Endothelial cell of umbilical vein (primary cell): ENCODE measurements at regions not wholly inside any gene's neighbourhood (a gene's known extent, or its start where the extent isn't known, plus 50 kb on each side); places are given as distances from the start of the nearest gene placed in this dataset.

ENCODE experiments used
- BruUV-seq: library from RNA; stranded (reverse); fragments of 400-500 nt; replicated peaks from 2 replicates; lab custom pipeline; 2021; lab: Mats Ljungman, UMichigan
- CTCF ChIA-PET: fragments of 300-600, 350-600 bp; sonication (Branson Sonifier 250); formaldehyde crosslinking; loops from one replicate; lab custom pipeline; 2021; ENCODE audit warnings: antibody characterized with exemption, inconsistent platforms; lab: Charles Lee
- POLR2A ChIA-PET: fragments of 300-600, 350-600 bp; sonication (Branson Sonifier 250); formaldehyde crosslinking; loops from one replicate; lab custom pipeline; 2021; ENCODE audit warnings: antibody characterized with exemption, inconsistent platforms; lab: Charles Lee
- DNase-seq: peaks from one replicate; pipeline ENCODE4 v3.0.0-alpha.2; 2011; ENCODE audit warnings: low read depth, low spot score
- FAIRE-seq: peaks from 2 replicates; lab custom pipeline; 2011; peaks lifted over from hg19 to GRCh38; lab: Jason Lieb, UNC
- H2AFZ ChIP-seq: 2 replicates; pipeline ENCODE4 v1.6.0; 2012; ENCODE audit warnings: low read depth, low read length, control low read depth, inconsistent platforms
- H3K27ac ChIP-seq: 2 replicates; pipeline ENCODE4 v1.5.1; 2011; ENCODE audit warnings: low read depth, mild to moderate bottlenecking, control low read depth, low read length, moderate library complexity; ENCODE audit not compliant: insufficient read depth
- H3K27me3 ChIP-seq, 2 experiments: 2 replicates each; pipeline versions ENCODE4 v1.6.0 to v1.6.1; 2011; ENCODE audit warnings: low read length in 2 of 2, mixed read lengths in 1 of 2; ENCODE audit not compliant: control insufficient read depth in 2 of 2, insufficient read depth in 2 of 2
- H3K36me3 ChIP-seq, 2 experiments: 2 replicates in 1 of 2; 3 replicates in 1 of 2; pipeline ENCODE4 v1.5.1; 2011; ENCODE audit warnings: low read length in 2 of 2, mild to moderate bottlenecking in 1 of 2, moderate library complexity in 1 of 2; ENCODE audit not compliant: control insufficient read depth in 2 of 2, insufficient read depth in 2 of 2; ENCODE audit errors: extremely low read depth in 1 of 2
- H3K4me1 ChIP-seq: 3 replicates; pipeline ENCODE4 v1.5.1; 2011; ENCODE audit warnings: mild to moderate bottlenecking, low read length; ENCODE audit not compliant: control insufficient read depth, insufficient read depth; ENCODE audit errors: extremely low read depth
- H3K4me2 ChIP-seq: 2 replicates; pipeline ENCODE4 v1.6.1; 2011; ENCODE audit warnings: low read length, control low read depth, mixed read lengths; ENCODE audit not compliant: insufficient read depth
- H3K4me3 ChIP-seq, 3 experiments: fragments of 200-600 bp in 1 of 3; sonication (generic), shearing (Covaris generic) in 1 of 3; replicated peaks in 1 of 3; 2 replicates each; pipeline ENCODE4 v1.5.1; 2011 to 2016; ENCODE audit warnings: control low read depth in 3 of 3, low read length in 3 of 3, mild to moderate bottlenecking in 2 of 3, inconsistent platforms in 1 of 3, low read depth in 1 of 3, moderate library complexity in 1 of 3; ENCODE audit not compliant: insufficient read depth in 1 of 3
- H3K79me2 ChIP-seq: 2 replicates; pipeline ENCODE4 v1.6.0; 2012; ENCODE audit warnings: low read length, inconsistent platforms; ENCODE audit not compliant: control insufficient read depth, insufficient read depth
- H3K9ac ChIP-seq: replicated peaks from 2 replicates; pipeline ENCODE3; 2011; ENCODE audit warnings: low read length, control low read depth; ENCODE audit not compliant: insufficient read depth; ENCODE audit errors: extremely low read depth
- H3K9me1 ChIP-seq: replicated peaks from 3 replicates; pipeline ENCODE4 v1.6.0; 2011; ENCODE audit warnings: mild to moderate bottlenecking, low read length; ENCODE audit not compliant: control insufficient read depth, insufficient read depth; ENCODE audit errors: extremely low read depth
- H3K9me3 ChIP-seq: replicated peaks from 2 replicates; pipeline ENCODE4 v1.5.1; 2012; ENCODE audit warnings: low read length, inconsistent platforms; ENCODE audit not compliant: control insufficient read depth, insufficient read depth
- H4K20me1 ChIP-seq: replicated peaks from 2 replicates; pipeline ENCODE3; 2011; ENCODE audit warnings: mild to moderate bottlenecking, low read length; ENCODE audit not compliant: control insufficient read depth, insufficient read depth; ENCODE audit errors: extremely low read depth
- FOS ChIP-seq: IDR thresholded peaks from 2 replicates; pipeline ENCODE4 v1.6.1; 2011; ENCODE audit warnings: mild to moderate bottlenecking, low read length, moderate library complexity, borderline replicate concordance; ENCODE audit not compliant: insufficient read depth
- GATA2 ChIP-seq: IDR thresholded peaks from 2 replicates; pipeline ENCODE4 v1.7.0; 2011; ENCODE audit warnings: low read depth, mild to moderate bottlenecking, moderate library complexity, mixed read lengths, low read length; ENCODE audit not compliant: insufficient read length, insufficient read depth
- JUN ChIP-seq: IDR thresholded peaks from 2 replicates; pipeline ENCODE4 v1.6.1; 2011; ENCODE audit warnings: borderline replicate concordance, low read depth; ENCODE audit not compliant: insufficient read length, insufficient read depth
- MYC ChIP-seq: IDR thresholded peaks from one replicate; pipeline ENCODE4 v1.6.1; 2011; ENCODE audit warnings: mild to moderate bottlenecking, low read depth, low read length
- POLR2AphosphoS5 ChIP-seq: IDR thresholded peaks from 2 replicates; pipeline ENCODE4 v1.6.1; 2012; ENCODE audit warnings: low read depth, mild to moderate bottlenecking, control low read depth, low read length, moderate library complexity; ENCODE audit not compliant: insufficient read depth
- dilution Hi-C: fragments of 300-500 bp; cut with MboI; formaldehyde crosslinking; loops from one replicate; pipeline ENCODE4 v1.15.0; 2019; ENCODE audit warnings: low sequenced_read_pairs; ENCODE audit not compliant: extremely low pct_ligation_motif_present
- intact Hi-C: fragments of 100-400 bp; cut with micrococcal nuclease; formaldehyde crosslinking; loops from one replicate; pipeline ENCODE4 v1.10.0; 2022
- TF ChIP-seq, protein P1 (sequence below): IDR thresholded peaks from 2 replicates; pipeline ENCODE4 v1.6.1; 2011; ENCODE audit not compliant: insufficient read depth, insufficient read length
- TF ChIP-seq, protein P2 (sequence below), 2 donors: IDR thresholded peaks; 1 replicate in 1 of 2; 2 replicates in 1 of 2; pipeline ENCODE4 v1.5.1; 2011; ENCODE audit warnings: low read length in 2 of 2, mild to moderate bottlenecking in 2 of 2, moderate library complexity in 2 of 2, control low read depth in 1 of 2, inconsistent platforms in 1 of 2, low read depth in 1 of 2; ENCODE audit not compliant: insufficient read depth in 1 of 2; ENCODE audit errors: extremely low read depth in 1 of 2

DNA sequence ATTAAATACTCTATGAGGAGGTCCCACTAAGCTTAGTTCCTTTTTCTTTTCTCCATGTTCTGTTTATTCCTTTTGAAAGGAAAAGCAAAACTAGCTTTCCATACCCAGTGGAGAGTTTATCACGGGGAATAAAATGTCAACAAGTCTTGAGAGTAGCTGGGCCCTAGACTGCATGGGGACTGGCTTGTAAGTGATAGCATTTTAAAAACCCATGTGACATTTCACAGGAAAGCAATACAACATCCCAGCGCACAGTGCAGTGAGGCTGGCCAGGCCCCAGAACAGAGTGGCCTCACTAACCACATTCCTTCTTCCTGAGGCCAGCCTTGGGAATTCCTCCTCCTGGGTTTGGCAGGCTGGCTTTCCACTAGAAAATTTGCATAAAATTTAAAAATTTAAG is 149.8 kb downstream of the DLEU7 start:
- DNase-seq (no peak), FAIRE-seq (no peak)
- Histone ChIP-seq H3K27ac (no peak overlapping the region), H2AFZ (no peak overlapping the region), H3K9ac (no peak overlapping the region), H3K4me3 (no peak overlapping the region), H3K4me1 (peaks cover 39% of the 10 kb centered on the region), H3K36me3 (no peaks in the 10 kb centered on the region), H3K4me2 (no peak overlapping the region), H3K79me2 (no peaks in the 10 kb centered on the region), H3K9me3 (no peaks in the 10 kb centered on the region), H3K27me3 (no peaks in the 10 kb centered on the region), H4K20me1 (no peaks in the 10 kb centered on the region), H3K9me1 (no peaks in the 10 kb centered on the region)
- ChIA-PET POLR2A (no interaction called here), CTCF (interaction anchor here (1.0 kb wide), 1 partner anchor 8 kb away, joined by 3 read pairs; no protein-coding TSS in a partner anchor)
- intact Hi-C loops: no loop called here
- dilution Hi-C loops: no loop called here
- no TSS peak for BruUV-seq
- no peak for TF ChIP-seq JUN

DNA sequence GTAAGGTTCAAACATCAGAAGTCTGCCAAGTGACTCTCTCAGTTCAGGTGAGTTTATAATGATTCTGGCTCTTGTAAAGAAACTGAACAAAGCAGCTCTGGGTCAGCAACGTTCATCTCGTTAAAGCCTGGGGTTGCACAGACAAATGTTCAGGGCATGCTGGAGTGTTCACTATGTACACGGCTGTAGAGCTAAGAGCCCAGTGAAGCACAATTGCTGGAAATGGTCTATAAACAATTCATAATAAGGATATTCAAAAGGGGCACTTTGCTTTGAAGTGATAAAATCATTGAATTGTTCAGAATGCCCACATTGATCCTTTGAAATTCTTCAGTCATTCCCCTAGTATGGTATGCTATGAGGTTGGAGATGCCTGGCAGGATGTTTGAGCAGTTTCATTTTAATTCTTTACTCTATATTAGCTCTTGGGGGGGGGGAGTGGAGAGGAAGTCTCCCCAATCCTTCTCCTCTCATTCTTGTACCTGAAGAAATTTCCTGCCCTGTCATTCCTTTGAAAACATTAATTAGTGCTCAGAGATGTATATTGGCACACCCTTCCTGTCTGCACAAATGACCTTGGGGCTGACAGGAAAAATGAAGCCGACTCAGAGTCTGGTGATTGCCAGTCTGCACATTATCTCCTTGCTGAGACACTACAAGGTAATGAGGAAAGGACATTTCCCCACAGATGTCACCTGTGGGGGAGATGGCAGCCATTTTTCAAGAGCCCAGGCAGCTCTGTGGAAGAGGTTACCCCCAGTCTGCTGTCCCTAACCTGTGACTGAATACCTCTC is 145.5 kb downstream of the DLEU7 start:
- peak; percentile 83 for FAIRE-seq

More for the DNA sequence above, 145.5 kb downstream of the DLEU7 start:
- Histone ChIP-seq H3K9ac (peak overlapping the region; percentile 21), H3K4me3 (peak overlapping the region in 1 of 3 experiments; percentile 23), H3K36me3 (no peaks in the 10 kb centered on the region), H3K79me2 (no peaks in the 10 kb centered on the region), H3K27ac (peak overlapping the region; percentile 19), H3K9me1 (no peaks in the 10 kb centered on the region), H3K27me3 (no peaks in the 10 kb centered on the region), H3K4me1 (peaks cover 28% of the 10 kb centered on the region), H3K4me2 (peak overlapping the region; percentile 71), H4K20me1 (no peaks in the 10 kb centered on the region), H3K9me3 (no peaks in the 10 kb centered on the region), H2AFZ (peak overlapping the region; percentile 15)
- no TSS peak for BruUV-seq
- TF ChIP-seq JUN: no peak
- TF ChIP-seq MYC: no peak
- no peak for TF ChIP-seq POLR2AphosphoS5
- TF ChIP-seq, protein P1, sequence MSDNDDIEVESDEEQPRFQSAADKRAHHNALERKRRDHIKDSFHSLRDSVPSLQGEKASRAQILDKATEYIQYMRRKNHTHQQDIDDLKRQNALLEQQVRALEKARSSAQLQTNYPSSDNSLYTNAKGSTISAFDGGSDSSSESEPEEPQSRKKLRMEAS: no peak
- peak; percentile 14 for TF ChIP-seq GATA2
- TF ChIP-seq FOS: no peak
- TF ChIP-seq, protein P2, sequence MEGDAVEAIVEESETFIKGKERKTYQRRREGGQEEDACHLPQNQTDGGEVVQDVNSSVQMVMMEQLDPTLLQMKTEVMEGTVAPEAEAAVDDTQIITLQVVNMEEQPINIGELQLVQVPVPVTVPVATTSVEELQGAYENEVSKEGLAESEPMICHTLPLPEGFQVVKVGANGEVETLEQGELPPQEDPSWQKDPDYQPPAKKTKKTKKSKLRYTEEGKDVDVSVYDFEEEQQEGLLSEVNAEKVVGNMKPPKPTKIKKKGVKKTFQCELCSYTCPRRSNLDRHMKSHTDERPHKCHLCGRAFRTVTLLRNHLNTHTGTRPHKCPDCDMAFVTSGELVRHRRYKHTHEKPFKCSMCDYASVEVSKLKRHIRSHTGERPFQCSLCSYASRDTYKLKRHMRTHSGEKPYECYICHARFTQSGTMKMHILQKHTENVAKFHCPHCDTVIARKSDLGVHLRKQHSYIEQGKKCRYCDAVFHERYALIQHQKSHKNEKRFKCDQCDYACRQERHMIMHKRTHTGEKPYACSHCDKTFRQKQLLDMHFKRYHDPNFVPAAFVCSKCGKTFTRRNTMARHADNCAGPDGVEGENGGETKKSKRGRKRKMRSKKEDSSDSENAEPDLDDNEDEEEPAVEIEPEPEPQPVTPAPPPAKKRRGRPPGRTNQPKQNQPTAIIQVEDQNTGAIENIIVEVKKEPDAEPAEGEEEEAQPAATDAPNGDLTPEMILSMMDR (IDR thresholded peaks at IDR 0.05; ENCODE audit: extremely low read depth in 1 of 2, insufficient read depth in 1 of 2, low read depth in 1 of 2, low read length in 2 of 2): no peak
- intact Hi-C loops (no loop called here), dilution Hi-C loops (no loop called here)
- peak; percentile 57 for DNase-seq
- CTCF ChIA-PET: interaction anchor here (0.6 to 1.5 kb wide), 5 partner anchors 13 to 722 kb away, joined by 3 to 5 read pairs (median 3); no protein-coding TSS in a partner anchor
- POLR2A ChIA-PET: no interaction called here
